MM.1S (cell line): ENCODE measurements at regions not wholly inside any gene's neighbourhood (a gene's known extent, or its start where the extent isn't known, plus 50 kb on each side); places are given as distances from the start of the nearest gene placed in this dataset.

Source experiments
- DNase-seq: peaks from one replicate; pipeline ENCODE4 v3.0.0-alpha.2; 2015
- H2AFZ ChIP-seq: fragments of 300-600 bp; sonication (generic); 2 replicates; pipeline ENCODE4 v1.6.0; 2016; ENCODE audit warnings: antibody characterized with exemption, low read length
- H3F3A ChIP-seq: fragments of 300-600 bp; sonication (generic); 2 replicates; pipeline ENCODE4 v1.6.1; 2016; ENCODE audit warnings: mild to moderate bottlenecking, antibody characterized with exemption, low read length, moderate library complexity, mixed read lengths; ENCODE audit not compliant: insufficient read depth
- H3K27ac ChIP-seq: fragments of 300-600 bp; sonication (generic); 2 replicates; pipeline ENCODE4 v1.5.1; 2016; ENCODE audit warnings: mild to moderate bottlenecking, low read length
- H3K27me3 ChIP-seq: fragments of 300-600 bp; sonication (generic); replicated peaks from 2 replicates; pipeline ENCODE4 v1.6.0; 2016; ENCODE audit warnings: low read length; ENCODE audit not compliant: insufficient read depth
- H3K36me3 ChIP-seq: fragments of 300-600 bp; sonication (generic); replicated peaks from 2 replicates; pipeline ENCODE4 v1.6.1; 2016; ENCODE audit warnings: mild to moderate bottlenecking, low read length, mixed read lengths; ENCODE audit not compliant: insufficient read depth
- H3K4me1 ChIP-seq: fragments of 300-600 bp; sonication (generic); 2 replicates; pipeline ENCODE4 v1.6.1; 2016; ENCODE audit warnings: low read length, mixed read lengths
- H3K4me2 ChIP-seq: fragments of 300-600 bp; sonication (generic); 2 replicates; pipeline ENCODE4 v1.6.0; 2016; ENCODE audit warnings: low read depth, low read length
- H3K4me3 ChIP-seq: fragments of 300-600 bp; sonication (generic); 2 replicates; pipeline ENCODE4 v1.5.1; 2016; ENCODE audit warnings: low read length, mixed read lengths
- H3K79me2 ChIP-seq: fragments of 300-600 bp; sonication (generic); 2 replicates; pipeline ENCODE4 v1.6.1; 2016; ENCODE audit warnings: mixed run types, low read length, mixed read lengths
- H3K9ac ChIP-seq: fragments of 300-600 bp; sonication (generic); 2 replicates; pipeline ENCODE4 v1.6.1; 2016; ENCODE audit warnings: low read length, mixed read lengths
- H3K9me2 ChIP-seq: fragments of 300-600 bp; sonication (generic); replicated peaks from 2 replicates; pipeline ENCODE4 v1.6.1; 2016; ENCODE audit warnings: mild to moderate bottlenecking, low read length, mixed read lengths; ENCODE audit not compliant: insufficient read depth
- H3K9me3 ChIP-seq: fragments of 300-600 bp; sonication (generic); replicated peaks from 2 replicates; pipeline ENCODE4 v1.6.1; 2016; ENCODE audit warnings: mild to moderate bottlenecking, low read length, mixed read lengths; ENCODE audit not compliant: insufficient read depth
- H4K20me1 ChIP-seq: fragments of 300-600 bp; sonication (generic); 2 replicates; pipeline ENCODE4 v1.6.1; 2016; ENCODE audit warnings: mild to moderate bottlenecking, low read length, moderate library complexity, mixed read lengths; ENCODE audit not compliant: insufficient read depth
- CTCF ChIP-seq: fragments of 300-600 bp; sonication (generic); IDR thresholded peaks from 2 replicates; pipeline ENCODE4 v1.5.1; 2016; ENCODE audit warnings: antibody characterized with exemption, low read length, mixed read lengths
- EZH2 ChIP-seq: fragments of 300-600 bp; sonication (generic); optimal IDR thresholded peaks from 2 replicates; pipeline ENCODE3; 2017; ENCODE audit warnings: low read depth, mild to moderate bottlenecking, antibody characterized with exemption, low read length, mixed read lengths
- EZH2phosphoT487 ChIP-seq: fragments of 300-600 bp; sonication (generic); IDR thresholded peaks from 2 replicates; pipeline ENCODE4 v1.6.1; 2018; ENCODE audit warnings: antibody characterized with exemption, low read length

- Histone ChIP-seq H3K4me2 (no peak overlapping the region), H3K9me3 (no peaks in the 10 kb centered on the region), H3K9me2 (no peaks in the 10 kb centered on the region), H3K9ac (no peak overlapping the region), H3K36me3 (no peaks in the 10 kb centered on the region), H3K27me3 (no peaks in the 10 kb centered on the region), H3K79me2 (no peaks in the 10 kb centered on the region), H3K4me1 (no peaks in the 10 kb centered on the region), H3K27ac (no peak overlapping the region; the same call in 1 of the 2 replicates), H3K4me3 (no peak overlapping the region), H3F3A (no peaks in the 10 kb centered on the region), H2AFZ (no peak overlapping the region), H4K20me1 (no peaks in the 10 kb centered on the region)
- TF ChIP-seq CTCF: no peak
- TF ChIP-seq EZH2phosphoT487: no peak
- TF ChIP-seq EZH2: no peak
- DNase-seq: no peak
Observed at GRCh38 chr9:118017607-118018122, 313.5 kb downstream of the TLR4 start.

DNA sequence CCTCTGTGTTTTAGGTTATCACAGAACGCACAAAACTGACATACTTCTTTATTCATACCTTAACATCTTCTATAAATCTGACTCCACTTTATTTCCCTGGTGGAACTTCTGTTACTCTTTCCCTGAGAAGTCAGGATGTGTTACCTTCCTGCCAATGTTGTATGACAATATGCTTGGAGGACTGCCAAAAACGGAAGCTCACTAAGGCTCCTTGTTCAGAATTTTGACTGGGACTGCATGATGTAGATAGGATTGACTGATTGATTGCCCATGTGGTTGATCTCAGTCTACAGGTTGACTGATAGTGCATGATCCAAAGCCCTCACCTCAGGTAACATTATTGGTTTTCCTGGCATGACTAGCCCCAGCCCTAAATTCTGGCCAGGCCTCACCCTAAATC lies 319.4 kb downstream of the TLR4 start:
- H3K9me2 ChIP-seq: no peaks in the 10 kb centered on the region
- no peak overlapping the region for H3K4me3 ChIP-seq
- H3K36me3 ChIP-seq: no peaks in the 10 kb centered on the region
- H2AFZ ChIP-seq: no peak overlapping the region
- no peaks in the 10 kb centered on the region for H3K4me1 ChIP-seq
- H3K27me3 ChIP-seq: no peaks in the 10 kb centered on the region
- no peaks in the 10 kb centered on the region for H4K20me1 ChIP-seq
- no peak for DNase-seq
- H3K9me3 ChIP-seq: no peaks in the 10 kb centered on the region
- no peak overlapping the region for H3K9ac ChIP-seq
- H3K27ac ChIP-seq: no peak overlapping the region
- no peaks in the 10 kb centered on the region for H3K79me2 ChIP-seq
- no peaks in the 10 kb centered on the region for H3F3A ChIP-seq
- H3K4me2 ChIP-seq: no peak overlapping the region
- TF ChIP-seq EZH2: no peak
- no peak for TF ChIP-seq EZH2phosphoT487
- TF ChIP-seq CTCF: no peak

DNA sequence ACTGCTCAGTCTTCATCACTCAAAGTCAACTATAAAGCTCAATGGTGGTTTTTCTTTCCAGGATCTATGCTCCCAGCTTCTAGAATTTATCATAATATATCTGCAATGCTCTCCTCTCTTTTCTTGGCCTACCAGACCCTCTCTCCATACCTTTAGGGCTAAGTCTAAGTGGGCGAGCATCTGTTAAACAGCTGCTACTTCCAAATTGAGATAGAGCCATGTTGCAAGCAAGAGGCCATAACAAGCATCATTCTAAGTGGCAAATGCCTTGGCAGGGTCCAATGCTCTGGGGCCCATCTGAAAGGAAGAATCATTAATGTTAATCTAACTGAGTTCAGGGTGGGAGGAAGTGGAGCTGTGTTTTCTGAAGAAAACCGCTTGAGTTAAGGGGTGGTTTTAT lies 324.0 kb downstream of the TLR4 start:
- no peaks in the 10 kb centered on the region for H3K4me1 ChIP-seq
- no peaks in the 10 kb centered on the region for H3F3A ChIP-seq
- no peaks in the 10 kb centered on the region for H3K79me2 ChIP-seq
- no peaks in the 10 kb centered on the region for H3K27me3 ChIP-seq
- no peak overlapping the region for H3K9ac ChIP-seq
- no peaks in the 10 kb centered on the region for H3K36me3 ChIP-seq
- H4K20me1 ChIP-seq: no peaks in the 10 kb centered on the region
- no peak for TF ChIP-seq CTCF
- TF ChIP-seq EZH2phosphoT487: no peak
- no peak for TF ChIP-seq EZH2
- H3K9me2 ChIP-seq: no peaks in the 10 kb centered on the region
- no peak overlapping the region for H3K4me2 ChIP-seq
- H2AFZ ChIP-seq: no peak overlapping the region
- no peaks in the 10 kb centered on the region for H3K9me3 ChIP-seq
- no peak overlapping the region for H3K27ac ChIP-seq
- DNase-seq: no peak
- no peak overlapping the region for H3K4me3 ChIP-seq

DNA sequence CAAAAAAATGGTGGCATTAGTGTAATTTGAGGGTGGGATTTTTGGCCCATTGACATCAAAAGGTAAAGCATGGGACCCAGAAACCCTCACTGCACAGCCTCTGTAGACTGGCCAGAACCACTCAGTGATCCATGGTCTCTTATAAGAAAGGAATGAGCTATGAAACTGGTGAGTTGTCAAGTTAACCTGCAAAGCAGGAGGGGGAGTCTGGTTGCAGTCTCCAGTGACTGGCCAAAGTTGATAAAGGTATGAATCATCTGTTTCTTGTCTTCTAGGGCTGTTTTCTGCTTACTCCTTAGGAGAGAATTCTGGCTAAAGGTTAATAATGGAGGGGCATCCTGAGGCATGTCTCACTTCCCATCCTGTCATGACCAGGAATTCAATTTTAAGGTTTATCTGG lies 325.2 kb downstream of the TLR4 start:
- Histone ChIP-seq H2AFZ (no peak overlapping the region), H3K9me2 (no peaks in the 10 kb centered on the region), H3K9ac (no peak overlapping the region), H3K4me2 (no peak overlapping the region), H3K4me3 (no peak overlapping the region), H4K20me1 (no peaks in the 10 kb centered on the region), H3K36me3 (no peaks in the 10 kb centered on the region), H3K27ac (no peak overlapping the region), H3K27me3 (no peaks in the 10 kb centered on the region), H3K9me3 (no peaks in the 10 kb centered on the region), H3K79me2 (no peaks in the 10 kb centered on the region), H3K4me1 (no peaks in the 10 kb centered on the region), H3F3A (no peaks in the 10 kb centered on the region)
- TF ChIP-seq EZH2: no peak
- TF ChIP-seq EZH2phosphoT487: no peak
- no peak for TF ChIP-seq CTCF
- no peak for DNase-seq
